ENCODE measurements at regions not wholly inside any gene's neighbourhood (a gene's known extent, or its start where the extent isn't known, plus 50 kb on each side); places are given as distances from the start of the nearest gene placed in this dataset.
A peak's percentile ranks its signal among the peaks of the same experiment; 100 is the strongest.

- no peak for TF ChIP-seq CTCF (IDR thresholded peaks at IDR 0.05)
- Histone ChIP-seq H3K4me3 (no peak overlapping the region), H3K36me3 (no peaks in the 10 kb centered on the region), H3K27ac (no peak overlapping the region), H3K4me1 (no peaks in the 10 kb centered on the region), H3K9me3 (peaks cover 0 to 30% of the 10 kb centered on the region in 2 donors), H3K27me3 (no peaks in the 10 kb centered on the region)
- DNase-seq (no peak), ATAC-seq (no peak)
- intact Hi-C loops (cut with DNase I) = no loop called here
These were observed 111.3 kb downstream of the TUBA3C start for GRCh38 chr13:19070398-19070735.

GRCh38 chr13:19069684-19070397 lies 111.8 kb downstream of the TUBA3C start:
- ATAC-seq (no peak), DNase-seq (no peak)
- TF ChIP-seq CTCF (IDR thresholded peaks at IDR 0.05) = no peak

DNA sequence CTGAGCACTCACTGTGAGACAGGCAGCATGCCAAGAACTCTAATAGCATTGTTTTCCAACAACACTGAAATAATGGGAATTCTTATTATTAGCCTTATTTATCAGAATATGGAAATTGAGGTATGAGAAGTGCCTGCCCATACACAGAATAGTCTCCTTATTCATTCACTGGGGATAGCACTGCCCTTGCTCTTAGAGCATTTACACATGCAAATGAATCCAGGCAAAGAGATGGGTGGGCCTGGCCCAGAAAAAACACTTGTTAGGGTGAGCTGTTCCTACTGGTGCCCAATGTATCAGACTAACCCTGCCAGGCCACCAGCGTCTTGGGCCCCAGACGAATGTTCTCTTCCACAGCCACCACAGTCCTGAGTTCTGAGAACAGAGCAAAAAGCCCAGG lies 112.9 kb downstream of the TUBA3C start:
- TF ChIP-seq CTCF (IDR thresholded peaks at IDR 0.05) = no peak
- Histone ChIP-seq H3K4me1 (no peaks in the 10 kb centered on the region), H3K36me3 (no peaks in the 10 kb centered on the region), H3K9me3 (peaks cover 0 to 44% of the 10 kb centered on the region in 2 donors), H3K27ac (no peak overlapping the region), H3K4me3 (no peak overlapping the region), H3K27me3 (no peaks in the 10 kb centered on the region)
- ATAC-seq (no peak), DNase-seq (no peak)
- intact Hi-C loops (cut with DNase I) = no loop called here

More at GRCh38 chr13:19069684-19070397, 111.8 kb downstream of the TUBA3C start:
- intact Hi-C loops (cut with DNase I) = no loop called here
- no peaks in the 10 kb centered on the region for H3K27me3 ChIP-seq
- H3K4me1 ChIP-seq = no peaks in the 10 kb centered on the region
- H3K4me3 ChIP-seq = no peak overlapping the region
- peaks cover 0 to 32% of the 10 kb centered on the region in 2 donors for H3K9me3 ChIP-seq
- no peak overlapping the region for H3K27ac ChIP-seq
- H3K36me3 ChIP-seq = no peaks in the 10 kb centered on the region

- Histone ChIP-seq H3K27me3 (no peaks in the 10 kb centered on the region), H3K27ac (no peak overlapping the region), H3K9me3 (peaks cover 0 to 52% of the 10 kb centered on the region in 2 donors), H3K4me1 (no peaks in the 10 kb centered on the region), H3K4me3 (no peak overlapping the region), H3K36me3 (no peaks in the 10 kb centered on the region)
- ATAC-seq (no peak), DNase-seq (no peak)
- no peak for TF ChIP-seq CTCF (IDR thresholded peaks at IDR 0.05)
- intact Hi-C loops (cut with DNase I) = no loop called here
These were observed 113.9 kb downstream of the TUBA3C start for GRCh38 chr13:19067767-19068166.

DNA sequence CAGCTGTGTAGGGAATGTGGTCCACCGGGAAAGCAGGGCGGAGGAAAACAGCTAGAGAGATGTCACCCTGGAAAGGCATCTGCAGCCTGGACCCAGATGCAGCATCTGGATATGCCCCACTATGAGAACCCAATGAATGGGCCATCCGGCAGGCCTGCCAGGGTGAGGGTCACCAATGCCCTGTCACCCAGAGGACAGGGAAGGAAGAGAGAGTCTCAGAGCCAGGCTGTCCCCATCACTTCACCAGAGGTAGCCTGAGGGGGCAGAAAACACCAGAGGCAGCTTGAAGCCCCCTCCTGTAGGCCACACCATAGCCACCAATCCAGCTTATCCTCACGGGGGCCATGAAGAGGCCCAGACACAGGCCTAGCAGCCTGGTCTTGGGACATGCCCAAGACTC lies 118.8 kb downstream of the TUBA3C start:
- no peaks in the 10 kb centered on the region for H3K4me1 ChIP-seq
- H3K36me3 ChIP-seq = no peaks in the 10 kb centered on the region
- no peak overlapping the region for H3K27ac ChIP-seq
- TF ChIP-seq CTCF (IDR thresholded peaks at IDR 0.05) = no peak
- intact Hi-C loops (cut with DNase I) = no loop called here
- H3K27me3 ChIP-seq = no peaks in the 10 kb centered on the region
- H3K9me3 ChIP-seq = peaks cover 0 to 56% of the 10 kb centered on the region in 2 donors
- ATAC-seq (no peak), DNase-seq (peak in 1 of 4 donors; percentile 30)
- H3K4me3 ChIP-seq = no peak overlapping the region

Measured in left lung (tissue), 4 donors.